ENCODE measurements at regions not wholly inside any gene's neighbourhood (a gene's known extent, or its start where the extent isn't known, plus 50 kb on each side); places are given as distances from the start of the nearest gene placed in this dataset.

GRCh38 chr2:236659758-236660150, 90.1 kb downstream of the ACKR3 start:
- ChIA-PET POLR2A (no interaction called here), CTCF (no interaction called here)
- no peak for DNase-seq (ENCODE audit: extremely low spot score)
- no peak for TF ChIP-seq HDGF (IDR thresholded peaks at IDR 0.05; ENCODE audit: borderline replicate concordance)
- no peak for TF ChIP-seq NFRKB (IDR thresholded peaks at IDR 0.05)
- peak; percentile 52 for TF ChIP-seq PKNOX1 (IDR thresholded peaks at IDR 0.05)
- no peak for TF ChIP-seq SP1 (IDR thresholded peaks at IDR 0.05)

GRCh38 chr2:236661061-236661761, 91.6 kb downstream of the ACKR3 start:
- DNase-seq (ENCODE audit: extremely low spot score) = no peak
- CTCF ChIA-PET = no interaction called here
- TF ChIP-seq L3MBTL2 (conservative IDR thresholded peaks at IDR 0.05) = no peak
- TF ChIP-seq FOXA1 (IDR thresholded peaks at IDR 0.05) = no peak
- no peak for TF ChIP-seq FOXM1 (IDR thresholded peaks at IDR 0.05; ENCODE audit: borderline replicate concordance)
- TF ChIP-seq ARNT (IDR thresholded peaks at IDR 0.05) = no peak
- TF ChIP-seq FOXK2 (IDR thresholded peaks at IDR 0.05) = no peak
- TF ChIP-seq SP1 (IDR thresholded peaks at IDR 0.05) = no peak
- no peak for TF ChIP-seq HDGF (IDR thresholded peaks at IDR 0.05; ENCODE audit: borderline replicate concordance)
- no peak for TF ChIP-seq TARDBP (IDR thresholded peaks at IDR 0.05)
- TF ChIP-seq ZNF384 (IDR thresholded peaks at IDR 0.05) = no peak
- no peak for TF ChIP-seq SUZ12 (IDR thresholded peaks at IDR 0.05)
- no peak for TF ChIP-seq BHLHE40 (IDR thresholded peaks at IDR 0.05; ENCODE audit: borderline replicate concordance)
- TF ChIP-seq ELF4 (IDR thresholded peaks at IDR 0.05) = no peak
- TF ChIP-seq PKNOX1 (IDR thresholded peaks at IDR 0.05) = no peak
- no peak for TF ChIP-seq NFRKB (IDR thresholded peaks at IDR 0.05)
- no peak for TF ChIP-seq LEF1 (IDR thresholded peaks at IDR 0.05; ENCODE audit: borderline replicate concordance)
- TF ChIP-seq CTBP1 (IDR thresholded peaks at IDR 0.05; ENCODE audit: borderline replicate concordance) = no peak
- POLR2A ChIA-PET = no interaction called here

GRCh38 chr2:236661762-236662110, 92.1 kb downstream of the ACKR3 start:
- no peak for TF ChIP-seq ARNT (IDR thresholded peaks at IDR 0.05)
- no peak for TF ChIP-seq ELF4 (IDR thresholded peaks at IDR 0.05)
- no peak for TF ChIP-seq L3MBTL2 (conservative IDR thresholded peaks at IDR 0.05)
- no peak for TF ChIP-seq PKNOX1 (IDR thresholded peaks at IDR 0.05)
- no peak for TF ChIP-seq NFRKB (IDR thresholded peaks at IDR 0.05)
- TF ChIP-seq HDGF (IDR thresholded peaks at IDR 0.05; ENCODE audit: borderline replicate concordance) = no peak
- no peak for TF ChIP-seq ZNF384 (IDR thresholded peaks at IDR 0.05)
- no peak for TF ChIP-seq FOXA1 (IDR thresholded peaks at IDR 0.05)
- TF ChIP-seq LEF1 (IDR thresholded peaks at IDR 0.05; ENCODE audit: borderline replicate concordance) = no peak
- TF ChIP-seq TARDBP (IDR thresholded peaks at IDR 0.05) = no peak
- TF ChIP-seq SP1 (IDR thresholded peaks at IDR 0.05) = no peak
- no peak for TF ChIP-seq FOXM1 (IDR thresholded peaks at IDR 0.05; ENCODE audit: borderline replicate concordance)
- no peak for TF ChIP-seq SUZ12 (IDR thresholded peaks at IDR 0.05)
- DNase-seq (ENCODE audit: extremely low spot score) = no peak
- POLR2A ChIA-PET = no interaction called here
- CTCF ChIA-PET = no interaction called here

- CTCF ChIA-PET = no interaction called here
- no peak for TF ChIP-seq NFRKB (IDR thresholded peaks at IDR 0.05)
- no peak for TF ChIP-seq SP1 (IDR thresholded peaks at IDR 0.05)
- TF ChIP-seq LEF1 (IDR thresholded peaks at IDR 0.05; ENCODE audit: borderline replicate concordance) = no peak
- TF ChIP-seq L3MBTL2 (conservative IDR thresholded peaks at IDR 0.05) = no peak
- TF ChIP-seq SUZ12 (IDR thresholded peaks at IDR 0.05) = no peak
- TF ChIP-seq ELF4 (IDR thresholded peaks at IDR 0.05) = no peak
- no peak for TF ChIP-seq ARNT (IDR thresholded peaks at IDR 0.05)
- no peak for TF ChIP-seq FOXM1 (IDR thresholded peaks at IDR 0.05; ENCODE audit: borderline replicate concordance)
- no peak for TF ChIP-seq HDGF (IDR thresholded peaks at IDR 0.05; ENCODE audit: borderline replicate concordance)
- no peak for TF ChIP-seq FOXA1 (IDR thresholded peaks at IDR 0.05)
- TF ChIP-seq FOXK2 (IDR thresholded peaks at IDR 0.05) = no peak
- TF ChIP-seq BHLHE40 (IDR thresholded peaks at IDR 0.05; ENCODE audit: borderline replicate concordance) = no peak
- no peak for TF ChIP-seq PKNOX1 (IDR thresholded peaks at IDR 0.05)
- no peak for TF ChIP-seq ZNF384 (IDR thresholded peaks at IDR 0.05)
- POLR2A ChIA-PET = no interaction called here
- DNase-seq (ENCODE audit: extremely low spot score) = no peak
Measured at GRCh38 chr2:236662231-236663185, 92.9 kb downstream of the ACKR3 start.

- TF ChIP-seq LEF1 (IDR thresholded peaks at IDR 0.05; ENCODE audit: borderline replicate concordance) = no peak
- no peak for TF ChIP-seq SP1 (IDR thresholded peaks at IDR 0.05)
- TF ChIP-seq FOXM1 (IDR thresholded peaks at IDR 0.05; ENCODE audit: borderline replicate concordance) = no peak
- TF ChIP-seq BHLHE40 (IDR thresholded peaks at IDR 0.05; ENCODE audit: borderline replicate concordance) = no peak
- no peak for DNase-seq (ENCODE audit: extremely low spot score)
- CTCF ChIA-PET = no interaction called here
- POLR2A ChIA-PET = no interaction called here
Measured at GRCh38 chr2:236663287-236664101, 93.9 kb downstream of the ACKR3 start.

All from HEK293T (cell line).